ENCODE measurements at regions not wholly inside any gene's neighbourhood (a gene's known extent, or its start where the extent isn't known, plus 50 kb on each side); places are given as distances from the start of the nearest gene placed in this dataset.

GRCh38 chr15:81987628-81988027 is 58.2 kb downstream of the MEX3B start:
- TF ChIP-seq CTCF (IDR thresholded peaks at IDR 0.05; ENCODE audit: insufficient read depth, low read depth, low read length, missing control alignments) = no peak
- no peak overlapping the region for H3K4me3 ChIP-seq (ENCODE audit: low read length)
- DNase-seq (ENCODE audit: low read depth) = no peak

- DNase-seq (ENCODE audit: low read depth) = no peak
- TF ChIP-seq CTCF (IDR thresholded peaks at IDR 0.05; ENCODE audit: insufficient read depth, low read depth, low read length, missing control alignments) = no peak
- no peak overlapping the region for H3K4me3 ChIP-seq (ENCODE audit: low read length)
These were observed 62.3 kb downstream of the MEX3B start for GRCh38 chr15:81983497-81983896.

- no peak for TF ChIP-seq CTCF (IDR thresholded peaks at IDR 0.05; ENCODE audit: insufficient read depth, low read depth, low read length, missing control alignments)
- DNase-seq (ENCODE audit: low read depth) = no peak
- no peak overlapping the region for H3K4me3 ChIP-seq (ENCODE audit: low read length)
These were observed 63.0 kb downstream of the MEX3B start for GRCh38 chr15:81982808-81983207.

GRCh38 chr15:81981908-81982307 is 63.9 kb downstream of the MEX3B start:
- no peak for TF ChIP-seq CTCF (IDR thresholded peaks at IDR 0.05; ENCODE audit: insufficient read depth, low read depth, low read length, missing control alignments)
- no peak for DNase-seq (ENCODE audit: low read depth)
- no peak overlapping the region for H3K4me3 ChIP-seq (ENCODE audit: low read length)

GRCh38 chr15:81977464-81977863 is 68.4 kb downstream of the MEX3B start:
- no peak for TF ChIP-seq CTCF (IDR thresholded peaks at IDR 0.05; ENCODE audit: insufficient read depth, low read depth, low read length, missing control alignments)
- no peak overlapping the region for H3K4me3 ChIP-seq (ENCODE audit: low read length)
- no peak for DNase-seq (ENCODE audit: low read depth)

GRCh38 chr15:81968691-81969090 is 77.1 kb downstream of the MEX3B start:
- no peak for TF ChIP-seq CTCF (IDR thresholded peaks at IDR 0.05; ENCODE audit: insufficient read depth, low read depth, low read length, missing control alignments)
- no peak overlapping the region for H3K4me3 ChIP-seq (ENCODE audit: low read length)
- no peak for DNase-seq (ENCODE audit: low read depth)

GRCh38 chr15:81966631-81967030 is 79.2 kb downstream of the MEX3B start:
- no peak overlapping the region for H3K4me3 ChIP-seq (ENCODE audit: low read length)
- no peak for TF ChIP-seq CTCF (IDR thresholded peaks at IDR 0.05; ENCODE audit: insufficient read depth, low read depth, low read length, missing control alignments)
- no peak for DNase-seq (ENCODE audit: low read depth)
